ENCODE measurements at regions not wholly inside any gene's neighbourhood (a gene's known extent, or its start where the extent isn't known, plus 50 kb on each side); places are given as distances from the start of the nearest gene placed in this dataset.

DNA sequence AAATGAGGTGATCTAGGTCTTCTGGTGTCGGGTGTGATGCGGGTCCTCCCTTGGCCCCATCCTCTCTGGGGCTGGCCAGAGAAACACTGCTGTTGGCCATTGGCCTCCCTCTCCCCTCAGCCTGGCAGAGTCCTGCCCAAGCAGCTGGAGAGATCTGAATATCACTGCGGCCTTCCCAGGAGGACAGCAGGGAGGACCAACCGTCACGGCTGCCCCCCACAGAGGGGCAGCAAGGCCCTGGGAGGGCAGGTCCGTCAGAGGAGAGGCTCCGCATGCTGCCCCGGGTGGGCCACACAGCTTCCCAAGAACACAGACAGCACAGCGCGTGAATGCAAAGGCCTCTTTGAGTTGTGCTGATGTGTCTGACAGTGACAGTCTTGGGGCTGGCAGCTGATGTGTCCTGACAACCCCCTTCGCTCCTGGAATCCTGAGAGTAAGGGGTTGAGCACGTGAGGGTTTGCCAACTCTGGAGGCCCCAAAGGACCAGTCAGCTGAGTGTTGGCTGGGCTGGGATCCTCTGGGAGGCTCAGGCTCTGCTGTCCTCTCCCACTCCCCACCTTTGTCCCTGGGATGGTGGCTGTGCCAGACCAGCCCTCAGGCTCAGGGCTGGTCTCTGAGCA lies 132.5 kb upstream of the UNC5B start:
- TF ChIP-seq, protein P1, sequence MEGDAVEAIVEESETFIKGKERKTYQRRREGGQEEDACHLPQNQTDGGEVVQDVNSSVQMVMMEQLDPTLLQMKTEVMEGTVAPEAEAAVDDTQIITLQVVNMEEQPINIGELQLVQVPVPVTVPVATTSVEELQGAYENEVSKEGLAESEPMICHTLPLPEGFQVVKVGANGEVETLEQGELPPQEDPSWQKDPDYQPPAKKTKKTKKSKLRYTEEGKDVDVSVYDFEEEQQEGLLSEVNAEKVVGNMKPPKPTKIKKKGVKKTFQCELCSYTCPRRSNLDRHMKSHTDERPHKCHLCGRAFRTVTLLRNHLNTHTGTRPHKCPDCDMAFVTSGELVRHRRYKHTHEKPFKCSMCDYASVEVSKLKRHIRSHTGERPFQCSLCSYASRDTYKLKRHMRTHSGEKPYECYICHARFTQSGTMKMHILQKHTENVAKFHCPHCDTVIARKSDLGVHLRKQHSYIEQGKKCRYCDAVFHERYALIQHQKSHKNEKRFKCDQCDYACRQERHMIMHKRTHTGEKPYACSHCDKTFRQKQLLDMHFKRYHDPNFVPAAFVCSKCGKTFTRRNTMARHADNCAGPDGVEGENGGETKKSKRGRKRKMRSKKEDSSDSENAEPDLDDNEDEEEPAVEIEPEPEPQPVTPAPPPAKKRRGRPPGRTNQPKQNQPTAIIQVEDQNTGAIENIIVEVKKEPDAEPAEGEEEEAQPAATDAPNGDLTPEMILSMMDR (conservative IDR thresholded peaks at IDR 0.05; ENCODE audit: low read length): no peak
- TF ChIP-seq EZH2phosphoT487 (IDR thresholded peaks at IDR 0.05; ENCODE audit: borderline replicate concordance): no peak

Data from Loucy (cell line).